Small intestine (tissue), 7 donors: ENCODE measurements at regions not wholly inside any gene's neighbourhood (a gene's known extent, or its start where the extent isn't known, plus 50 kb on each side); places are given as distances from the start of the nearest gene placed in this dataset.

Experiments used
- DNase-seq, 2 donors: peaks; one replicate each; pipeline versions ENCODE4 v3.0.0 to v3.0.0-alpha.2; 2013
- FAIRE-seq: peaks from 2 replicates; lab custom pipeline; 2012; peaks lifted over from hg19 to GRCh38; lab: Jason Lieb, UNC
- H3K27ac ChIP-seq, 3 donors: one replicate each; pipeline ENCODE4 v1.5.1; 2013; ENCODE audit warnings: low read length in 2 of 3, mild to moderate bottlenecking in 2 of 3, control low read depth in 1 of 3, inconsistent platforms in 1 of 3, low read depth in 1 of 3, moderate library complexity in 1 of 3
- H3K27me3 ChIP-seq, 3 donors: one replicate each; pipeline ENCODE4 v1.6.1; 2013; ENCODE audit warnings: low read length in 3 of 3, inconsistent platforms in 1 of 3; ENCODE audit not compliant: control insufficient read depth in 3 of 3, insufficient read depth in 3 of 3
- H3K36me3 ChIP-seq, 3 donors: one replicate each; pipeline ENCODE4 v1.6.1; 2013; ENCODE audit warnings: low read length in 3 of 3, inconsistent platforms in 1 of 3, low read depth in 1 of 3, mild to moderate bottlenecking in 1 of 3, moderate library complexity in 1 of 3; ENCODE audit not compliant: control insufficient read depth in 3 of 3, insufficient read depth in 2 of 3
- H3K4me1 ChIP-seq, 3 donors: one replicate each; pipeline ENCODE4 v1.6.1; 2013; ENCODE audit warnings: low read length in 2 of 3, inconsistent platforms in 1 of 3, low read depth in 1 of 3, mild to moderate bottlenecking in 1 of 3, moderate library complexity in 1 of 3; ENCODE audit not compliant: control insufficient read depth in 3 of 3, insufficient read depth in 2 of 3
- H3K4me3 ChIP-seq, 3 donors: one replicate each; pipeline ENCODE4 v1.5.1; 2013; ENCODE audit warnings: low read length in 3 of 3, control low read depth in 1 of 3, inconsistent platforms in 1 of 3, low read depth in 1 of 3, mild to moderate bottlenecking in 1 of 3, moderate library complexity in 1 of 3
- H3K9me3 ChIP-seq, 2 donors: one replicate each; pipeline ENCODE4 v1.6.1; 2013; ENCODE audit warnings: low read depth in 1 of 2, low read length in 1 of 2; ENCODE audit not compliant: control insufficient read depth in 2 of 2, insufficient read depth in 1 of 2
- WGBS, 3 donors: extraction: QIAGEN DNeasy Blood & Tissue Kit; methylation state at CpG; one replicate each; pipeline ENCODE4 v1.1.7; 2013; 5-methylcytosine and 5-hydroxymethylcytosine counted together
- donor health status: healthy with polysubstance abuse.
- donor health status: control.
- donor health status: control.
- donor health status: Bipolar disorder and iron deficiency.
- donor health status: healthy.

GRCh38 chr6:24032896-24033688 is 92.9 kb upstream of the NRSN1 start:
- Histone ChIP-seq H3K27ac (no peak overlapping the region), H3K27me3 (no peaks in the 10 kb centered on the region), H3K4me3 (no peak overlapping the region), H3K36me3 (no peaks in the 10 kb centered on the region), H3K4me1 (no peaks in the 10 kb centered on the region), H3K9me3 (peaks cover 0 to 6% of the 10 kb centered on the region in 2 donors)
- 62 to 73% (median 70%) methylated on average over 4 of the region's 4 CpGs for WGBS, 3 donors
- DNase-seq (no peak), FAIRE-seq (no peak)

GRCh38 chr6:24043848-24044247 is 82.2 kb upstream of the NRSN1 start:
- Histone ChIP-seq H3K4me3 (no peak overlapping the region), H3K9me3 (peaks cover 0 to 12% of the 10 kb centered on the region in 2 donors), H3K4me1 (no peaks in the 10 kb centered on the region), H3K27ac (no peak overlapping the region), H3K27me3 (no peaks in the 10 kb centered on the region), H3K36me3 (no peaks in the 10 kb centered on the region)
- DNase-seq, result no peak
- no peak for FAIRE-seq
- WGBS, 3 donors, result 83 to 89% (median 83%) methylated on average over 2 of the region's 2 CpGs

GRCh38 chr6:24051942-24052589 is 73.9 kb upstream of the NRSN1 start:
- no peak for FAIRE-seq
- no peak for DNase-seq
- H3K4me3 ChIP-seq, result no peak overlapping the region
- H3K4me1 ChIP-seq, result no peaks in the 10 kb centered on the region
- no peak overlapping the region for H3K27ac ChIP-seq
- H3K36me3 ChIP-seq, result no peaks in the 10 kb centered on the region
- WGBS, 3 donors, result 55 to 76% (median 68%) methylated on average over 4 of the region's 4 CpGs
- H3K9me3 ChIP-seq, result peaks cover 0 to 2% of the 10 kb centered on the region in 2 donors
- H3K27me3 ChIP-seq, result no peaks in the 10 kb centered on the region

- 55 to 71% (median 57%) methylated on average over 4 of the region's 4 CpGs for WGBS, 3 donors
- Histone ChIP-seq H3K4me3 (no peak overlapping the region), H3K9me3 (peaks cover 0 to 2% of the 10 kb centered on the region in 2 donors), H3K27me3 (no peaks in the 10 kb centered on the region), H3K36me3 (no peaks in the 10 kb centered on the region), H3K4me1 (no peaks in the 10 kb centered on the region), H3K27ac (no peak overlapping the region)
- DNase-seq (no peak), FAIRE-seq (no peak)
Measured at GRCh38 chr6:24052590-24052961, 73.4 kb upstream of the NRSN1 start.

GRCh38 chr6:24053057-24053456 is 73.0 kb upstream of the NRSN1 start:
- Histone ChIP-seq H3K4me1 (no peaks in the 10 kb centered on the region), H3K9me3 (peaks cover 0 to 2% of the 10 kb centered on the region in 2 donors), H3K27me3 (no peaks in the 10 kb centered on the region), H3K27ac (no peak overlapping the region), H3K4me3 (no peak overlapping the region), H3K36me3 (no peaks in the 10 kb centered on the region)
- WGBS, 3 donors, result 50 to 68% (median 67%) methylated on average over 1 of the region's 1 CpG
- DNase-seq, result no peak
- FAIRE-seq, result no peak

- Histone ChIP-seq H3K9me3 (peaks cover 0 to 2% of the 10 kb centered on the region in 2 donors), H3K4me1 (no peaks in the 10 kb centered on the region), H3K4me3 (no peak overlapping the region), H3K27ac (no peak overlapping the region), H3K36me3 (no peaks in the 10 kb centered on the region), H3K27me3 (no peaks in the 10 kb centered on the region)
- FAIRE-seq (no peak), DNase-seq (no peak)
- WGBS, 3 donors, result 56 to 73% (median 70%) methylated on average over 3 of the region's 3 CpGs
Measured at GRCh38 chr6:24054388-24054787, 71.6 kb upstream of the NRSN1 start.

GRCh38 chr6:24056567-24056966 is 69.4 kb upstream of the NRSN1 start:
- DNase-seq (peak in 1 of 2 donors; percentile 50), FAIRE-seq (no peak)
- H3K27me3 ChIP-seq, result no peaks in the 10 kb centered on the region
- no peak overlapping the region for H3K4me3 ChIP-seq
- no peaks in the 10 kb centered on the region for H3K9me3 ChIP-seq
- no peaks in the 10 kb centered on the region for H3K4me1 ChIP-seq
- peak overlapping the region in 1 of 3 donors; percentile 5 for H3K27ac ChIP-seq
- H3K36me3 ChIP-seq, result no peaks in the 10 kb centered on the region
- 50 to 77% (median 58%) methylated on average over 4 of the region's 4 CpGs for WGBS, 3 donors

GRCh38 chr6:24057030-24057429 is 69.0 kb upstream of the NRSN1 start:
- H3K27me3 ChIP-seq, result no peaks in the 10 kb centered on the region
- no peak overlapping the region for H3K4me3 ChIP-seq
- DNase-seq (peak in 1 of 2 donors; percentile 5), FAIRE-seq (no peak)
- 82 to 88% (median 88%) methylated on average over 3 of the region's 3 CpGs for WGBS, 3 donors
- H3K4me1 ChIP-seq, result no peaks in the 10 kb centered on the region
- H3K9me3 ChIP-seq, result no peaks in the 10 kb centered on the region
- H3K27ac ChIP-seq, result no peak overlapping the region
- H3K36me3 ChIP-seq, result no peaks in the 10 kb centered on the region
